ENCODE measurements at regions not wholly inside any gene's neighbourhood (a gene's known extent, or its start where the extent isn't known, plus 50 kb on each side); places are given as distances from the start of the nearest gene placed in this dataset.

GRCh38 chr5:158431369-158432029, 572.6 kb upstream of the CLINT1 start:
- H3K27me3 Mint-ChIP-seq (ENCODE audit: low read depth), result no peaks in the 10 kb centered on the region
- TF ChIP-seq FOXP4 (CRISPR knock-in tag; IDR thresholded peaks at IDR 0.05) (no peak), USF2 (CRISPR knock-in tag; IDR thresholded peaks at IDR 0.05) (no peak), ZNF219 (CRISPR knock-in tag; IDR thresholded peaks at IDR 0.05; ENCODE audit: borderline replicate concordance) (no peak), CREB1 (CRISPR knock-in tag; IDR thresholded peaks at IDR 0.05) (no peak), ZNF532 (CRISPR knock-in tag; IDR thresholded peaks at IDR 0.05; ENCODE audit: borderline replicate concordance) (no peak), KAT7 (CRISPR knock-in tag; IDR thresholded peaks at IDR 0.05; ENCODE audit: borderline replicate concordance) (no peak), NR3C1 (CRISPR knock-in tag; conservative IDR thresholded peaks at IDR 0.05; ENCODE audit: low read depth) (no peak), ZNF263 (CRISPR knock-in tag; IDR thresholded peaks at IDR 0.05; ENCODE audit: low read depth) (no peak), ESRRA (CRISPR knock-in tag; IDR thresholded peaks at IDR 0.05; ENCODE audit: borderline replicate concordance) (no peak), SMAD3 (CRISPR knock-in tag; IDR thresholded peaks at IDR 0.05; ENCODE audit: borderline replicate concordance) (no peak), SOX15 (CRISPR knock-in tag; IDR thresholded peaks at IDR 0.05) (no peak), PRRX2 (CRISPR knock-in tag; IDR thresholded peaks at IDR 0.05) (no peak), RELA (CRISPR knock-in tag; IDR thresholded peaks at IDR 0.05; ENCODE audit: borderline replicate concordance) (no peak), RORB (CRISPR knock-in tag; IDR thresholded peaks at IDR 0.05) (no peak), ZNF232 (CRISPR knock-in tag; IDR thresholded peaks at IDR 0.05) (no peak), GABPB1 (CRISPR knock-in tag; IDR thresholded peaks at IDR 0.05) (no peak), ATF6 (CRISPR knock-in tag; IDR thresholded peaks at IDR 0.05) (no peak), NFYB (CRISPR knock-in tag; conservative IDR thresholded peaks at IDR 0.05; ENCODE audit: low read depth) (no peak), ARID4B (CRISPR knock-in tag; IDR thresholded peaks at IDR 0.05; ENCODE audit: borderline replicate concordance) (no peak)
- TF ChIP-seq, protein P1, sequence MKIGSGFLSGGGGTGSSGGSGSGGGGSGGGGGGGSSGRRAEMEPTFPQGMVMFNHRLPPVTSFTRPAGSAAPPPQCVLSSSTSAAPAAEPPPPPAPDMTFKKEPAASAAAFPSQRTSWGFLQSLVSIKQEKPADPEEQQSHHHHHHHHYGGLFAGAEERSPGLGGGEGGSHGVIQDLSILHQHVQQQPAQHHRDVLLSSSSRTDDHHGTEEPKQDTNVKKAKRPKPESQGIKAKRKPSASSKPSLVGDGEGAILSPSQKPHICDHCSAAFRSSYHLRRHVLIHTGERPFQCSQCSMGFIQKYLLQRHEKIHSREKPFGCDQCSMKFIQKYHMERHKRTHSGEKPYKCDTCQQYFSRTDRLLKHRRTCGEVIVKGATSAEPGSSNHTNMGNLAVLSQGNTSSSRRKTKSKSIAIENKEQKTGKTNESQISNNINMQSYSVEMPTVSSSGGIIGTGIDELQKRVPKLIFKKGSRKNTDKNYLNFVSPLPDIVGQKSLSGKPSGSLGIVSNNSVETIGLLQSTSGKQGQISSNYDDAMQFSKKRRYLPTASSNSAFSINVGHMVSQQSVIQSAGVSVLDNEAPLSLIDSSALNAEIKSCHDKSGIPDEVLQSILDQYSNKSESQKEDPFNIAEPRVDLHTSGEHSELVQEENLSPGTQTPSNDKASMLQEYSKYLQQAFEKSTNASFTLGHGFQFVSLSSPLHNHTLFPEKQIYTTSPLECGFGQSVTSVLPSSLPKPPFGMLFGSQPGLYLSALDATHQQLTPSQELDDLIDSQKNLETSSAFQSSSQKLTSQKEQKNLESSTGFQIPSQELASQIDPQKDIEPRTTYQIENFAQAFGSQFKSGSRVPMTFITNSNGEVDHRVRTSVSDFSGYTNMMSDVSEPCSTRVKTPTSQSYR (CRISPR knock-in tag; IDR thresholded peaks at IDR 0.05), result no peak
- H3K36me3 Mint-ChIP-seq, result no peaks in the 10 kb centered on the region
- no peak overlapping the region for H3K4me3 Mint-ChIP-seq
- no peak for DNase-seq (ENCODE audit: low spot score)
- ChIA-PET CTCF (no interaction called here), POLR2A (no interaction called here)
- peaks cover 20% of the 10 kb centered on the region for H3K9me3 Mint-ChIP-seq
- H3K4me1 Mint-ChIP-seq, result no peaks in the 10 kb centered on the region
- no peak overlapping the region for H3K27ac Mint-ChIP-seq
- no peak for ATAC-seq

Data from WTC11 (cell line).